H1 (cell line): ENCODE measurements at regions not wholly inside any gene's neighbourhood (a gene's known extent, or its start where the extent isn't known, plus 50 kb on each side); places are given as distances from the start of the nearest gene placed in this dataset.

Experiments
- CHD7 ChIP-seq: fragments of 300-600 bp; sonication (generic); IDR thresholded peaks from 2 replicates; pipeline ENCODE4 v1.7.1; 2012; ENCODE audit warnings: low read length, moderate library complexity, mild to moderate bottlenecking, inconsistent platforms; ENCODE audit not compliant: insufficient replicate concordance
- MAX ChIP-seq: IDR thresholded peaks from 2 replicates; pipeline ENCODE4 v1.6.1; 2012; ENCODE audit warnings: inconsistent platforms
- NANOG ChIP-seq: IDR thresholded peaks from 2 replicates; pipeline ENCODE4 v1.6.1; 2011; ENCODE audit warnings: low read length, low read depth, mild to moderate bottlenecking, inconsistent platforms; ENCODE audit not compliant: insufficient read depth, poor library complexity, severe bottlenecking

GRCh38 chr10:130513686-130514476, 377.7 kb downstream of the GLRX3 start (continued):
- no peak for TF ChIP-seq CHD7
- no peak for TF ChIP-seq NANOG
- TF ChIP-seq MAX, result no peak
